IMR-90 (cell line): ENCODE measurements at regions not wholly inside any gene's neighbourhood (a gene's known extent, or its start where the extent isn't known, plus 50 kb on each side); places are given as distances from the start of the nearest gene placed in this dataset.

Experiments
- BHLHE40 ChIP-seq: fragments of 150-350 bp; IDR thresholded peaks from 2 replicates; pipeline ENCODE4 v1.6.1; 2016; ENCODE audit warnings: mild to moderate bottlenecking, low read depth, low read length
- CTCF ChIP-seq: conservative IDR thresholded peaks from 2 replicates; pipeline ENCODE4 v1.5.1; 2012; ENCODE audit warnings: mild to moderate bottlenecking, low read depth, low read length, improper control_type of control experiment
- MAFK ChIP-seq: IDR thresholded peaks from 2 replicates; pipeline ENCODE4 v1.6.1; 2012; ENCODE audit warnings: low read depth, low read length, improper control_type of control experiment
- MXI1 ChIP-seq: IDR thresholded peaks from 2 replicates; pipeline ENCODE4 v1.6.1; 2012; ENCODE audit warnings: low read depth, mild to moderate bottlenecking, low read length, moderate library complexity, borderline replicate concordance
- POLR2A ChIP-seq: IDR thresholded peaks from 2 replicates; pipeline ENCODE4 v1.6.1; 2012; ENCODE audit warnings: mild to moderate bottlenecking, low read depth, low read length
- RFX5 ChIP-seq: IDR thresholded peaks from 2 replicates; pipeline ENCODE4 v1.8.0; 2012; ENCODE audit warnings: low read depth, mild to moderate bottlenecking, low read length, moderate library complexity
- SMC3 ChIP-seq: fragments of 150-350 bp; IDR thresholded peaks from 2 replicates; pipeline ENCODE4 v1.6.1; 2016; ENCODE audit warnings: low read depth, mild to moderate bottlenecking, antibody characterized with exemption, low read length, moderate library complexity
- TF ChIP-seq, protein P1 (sequence below): fragments of 150-350 bp; IDR thresholded peaks from 2 replicates; pipeline ENCODE4 v1.6.1; 2016; ENCODE audit warnings: low read depth, mild to moderate bottlenecking, low read length, moderate library complexity, borderline replicate concordance

DNA sequence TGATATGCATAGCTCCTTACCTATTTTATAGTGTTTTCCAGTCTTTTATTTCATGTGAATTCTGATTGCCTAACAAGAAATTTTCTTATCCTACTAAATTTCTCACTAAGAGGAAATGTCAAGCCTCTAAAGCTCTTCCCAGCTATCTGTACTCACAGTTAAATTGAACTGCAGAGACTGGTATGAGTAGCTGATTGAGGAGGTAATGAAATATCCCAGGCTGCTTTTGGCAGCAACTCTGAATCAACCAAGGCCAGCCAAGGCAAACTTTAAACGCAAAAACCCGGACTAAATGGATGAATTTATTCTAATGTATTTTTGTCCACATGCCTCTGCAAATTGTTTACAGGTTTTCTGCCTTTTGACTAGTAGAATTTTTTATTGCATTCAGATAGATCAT, 119.1 kb upstream of the PMCH start:
- no peak for TF ChIP-seq POLR2A
- TF ChIP-seq CTCF, result no peak
- TF ChIP-seq MAFK, result no peak
- TF ChIP-seq, protein P1, sequence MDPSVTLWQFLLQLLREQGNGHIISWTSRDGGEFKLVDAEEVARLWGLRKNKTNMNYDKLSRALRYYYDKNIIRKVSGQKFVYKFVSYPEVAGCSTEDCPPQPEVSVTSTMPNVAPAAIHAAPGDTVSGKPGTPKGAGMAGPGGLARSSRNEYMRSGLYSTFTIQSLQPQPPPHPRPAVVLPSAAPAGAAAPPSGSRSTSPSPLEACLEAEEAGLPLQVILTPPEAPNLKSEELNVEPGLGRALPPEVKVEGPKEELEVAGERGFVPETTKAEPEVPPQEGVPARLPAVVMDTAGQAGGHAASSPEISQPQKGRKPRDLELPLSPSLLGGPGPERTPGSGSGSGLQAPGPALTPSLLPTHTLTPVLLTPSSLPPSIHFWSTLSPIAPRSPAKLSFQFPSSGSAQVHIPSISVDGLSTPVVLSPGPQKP, result no peak
- no peak for TF ChIP-seq RFX5
- TF ChIP-seq BHLHE40, result no peak
- TF ChIP-seq MXI1, result no peak
- TF ChIP-seq SMC3, result no peak
